ENCODE measurements at regions not wholly inside any gene's neighbourhood (a gene's known extent, or its start where the extent isn't known, plus 50 kb on each side); places are given as distances from the start of the nearest gene placed in this dataset.

DNA sequence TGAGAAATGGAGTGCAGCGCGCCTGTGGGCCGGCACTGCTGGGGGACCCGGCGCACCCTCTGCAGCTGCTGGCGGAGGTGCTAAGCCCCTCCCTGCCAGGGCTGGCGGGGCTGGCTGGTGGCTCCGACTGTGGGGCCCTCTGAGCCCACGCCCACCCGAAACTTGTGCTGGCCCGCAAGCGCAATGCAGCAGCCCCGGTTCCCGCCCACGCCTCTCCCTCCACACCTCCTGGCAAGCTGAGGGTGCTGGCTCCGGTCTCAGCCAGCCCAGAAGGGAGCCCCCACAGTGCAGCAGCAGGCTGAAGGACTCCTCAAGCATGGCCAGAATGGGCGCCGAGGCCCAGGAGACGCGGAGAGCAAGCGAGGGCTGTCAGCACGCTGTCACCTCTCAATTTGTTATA is 1063.0 kb upstream of the AUTS2 start:
- DNase-seq (ENCODE audit: low spot score), result no peak

DNA sequence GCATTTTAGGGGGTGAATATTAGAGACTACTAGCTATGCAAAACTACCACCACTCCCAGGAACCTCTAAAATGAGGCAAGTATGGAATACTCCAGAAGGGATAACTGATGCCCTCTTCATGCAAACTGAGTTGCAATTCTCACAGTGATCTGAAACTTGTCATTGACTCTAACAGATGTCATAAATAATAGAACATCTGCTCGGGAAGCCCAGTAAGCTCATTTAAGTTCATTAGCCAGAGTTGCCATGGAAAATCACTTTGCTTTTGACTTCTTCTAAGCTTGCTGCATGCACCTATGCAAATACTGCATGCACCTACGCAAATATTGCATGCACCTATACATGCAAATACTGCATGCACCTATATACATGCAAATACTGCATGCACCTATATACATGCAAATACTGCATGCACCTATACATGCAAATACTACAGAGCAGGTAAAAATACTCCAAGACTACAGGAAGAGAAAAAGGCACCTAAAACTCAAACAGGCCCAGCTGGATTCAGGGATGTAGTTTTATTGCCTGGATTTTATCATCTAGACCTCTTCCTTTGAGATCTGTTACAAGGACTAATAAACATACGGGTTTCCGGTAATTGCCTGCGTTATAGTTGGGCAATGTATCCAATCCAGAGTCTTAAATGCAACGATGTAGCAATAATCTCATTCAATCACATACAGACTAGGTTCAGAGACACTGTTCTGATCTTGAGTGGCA is 1061.1 kb upstream of the AUTS2 start:
- DNase-seq (ENCODE audit: low spot score), result peak; percentile 50

DNA sequence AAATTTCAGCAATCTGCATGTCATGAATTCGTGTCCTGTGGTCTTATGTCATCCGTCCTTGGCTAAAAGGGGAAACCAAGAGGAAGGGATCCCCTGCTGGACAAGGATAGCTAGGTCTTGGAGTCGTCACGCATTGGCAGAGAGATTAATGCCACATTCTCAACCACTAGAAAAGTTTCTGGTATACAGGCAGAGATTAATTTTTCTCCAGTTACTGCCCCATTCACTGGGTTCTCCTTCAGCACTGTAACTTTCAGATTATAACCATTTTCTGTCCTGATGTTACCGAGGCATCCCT is 1060.6 kb upstream of the AUTS2 start:
- DNase-seq (ENCODE audit: low spot score), result peak; percentile 31

DNA sequence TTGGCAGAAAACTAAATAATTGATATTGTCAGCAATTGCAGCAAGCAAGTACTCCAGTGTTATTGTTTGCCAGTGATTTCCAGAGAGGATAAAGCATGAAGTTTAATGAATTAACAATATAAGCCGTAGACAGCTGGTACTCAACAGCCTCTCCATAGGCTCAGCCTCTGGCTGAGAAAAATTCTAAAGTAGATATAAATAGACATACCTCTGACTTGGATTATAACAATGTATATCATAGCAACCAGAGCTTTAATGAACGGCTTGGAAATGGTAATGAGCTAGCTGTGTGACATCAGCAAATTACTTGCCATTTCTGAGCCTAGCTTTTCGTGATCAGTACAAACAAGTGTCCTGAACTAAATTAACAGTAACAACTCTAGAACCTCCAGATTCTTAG is 1055.4 kb upstream of the AUTS2 start:
- DNase-seq (ENCODE audit: low spot score), result no peak

DNA sequence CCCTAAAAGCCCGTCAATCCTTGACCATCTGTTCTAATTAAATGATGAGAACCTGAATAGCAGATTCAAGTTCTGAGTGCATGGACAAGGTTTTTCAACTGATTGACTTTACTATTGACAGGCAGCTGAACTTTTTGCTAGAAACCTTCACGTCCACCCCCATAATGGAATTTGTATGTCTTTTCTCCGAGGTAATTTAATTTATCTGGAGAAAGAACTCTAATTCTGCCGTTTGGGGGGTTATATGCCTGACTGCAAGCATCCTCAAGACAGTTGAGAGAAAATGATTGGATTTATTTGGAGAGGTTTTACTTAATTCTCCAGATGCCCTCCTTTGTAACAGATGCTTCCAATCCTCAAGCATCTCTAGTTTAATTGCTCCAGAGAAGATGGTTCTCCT is 1053.4 kb upstream of the AUTS2 start:
- peak; percentile 97 for DNase-seq (ENCODE audit: low spot score)

DNA sequence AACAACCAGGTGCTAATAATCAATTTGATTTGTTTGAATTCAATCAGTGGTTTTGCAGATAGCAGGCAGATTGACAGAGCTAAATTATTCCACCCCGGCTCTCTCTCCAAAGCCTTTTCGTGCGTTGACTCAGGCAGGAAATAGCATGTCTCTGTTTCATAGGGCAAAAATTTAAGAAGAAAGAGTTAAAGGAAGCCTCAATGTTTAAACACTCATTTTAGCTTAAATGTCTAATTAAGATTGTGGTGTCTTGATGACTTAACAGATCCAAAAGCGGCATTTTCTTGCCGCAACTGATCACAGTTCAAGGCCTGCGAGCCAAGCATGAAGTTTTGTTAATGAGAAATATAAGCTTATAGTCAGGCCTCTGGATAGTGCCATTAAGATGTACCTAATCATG is 1051.1 kb upstream of the AUTS2 start:
- DNase-seq (ENCODE audit: low spot score), result no peak

DNA sequence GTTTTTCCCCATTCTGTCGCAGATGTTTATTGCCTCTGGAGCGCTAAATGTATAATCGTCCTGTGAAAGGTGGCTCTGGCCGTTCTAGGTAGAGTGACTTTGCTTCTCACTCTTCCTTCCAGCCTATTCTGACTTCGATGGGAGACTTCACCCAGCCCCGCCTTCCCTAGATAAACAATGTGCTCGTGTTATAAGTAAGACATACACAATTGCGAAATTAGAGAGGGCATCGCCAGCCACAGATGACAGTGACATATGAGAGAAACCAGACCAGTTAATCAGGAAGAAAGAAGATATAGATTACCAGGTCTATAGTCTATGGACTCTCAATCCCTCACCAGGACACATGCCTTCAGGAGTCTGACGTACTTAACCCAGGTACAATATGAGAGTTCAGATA is 1050.5 kb upstream of the AUTS2 start:
- peak; percentile 96 for DNase-seq (ENCODE audit: low spot score)

DNA sequence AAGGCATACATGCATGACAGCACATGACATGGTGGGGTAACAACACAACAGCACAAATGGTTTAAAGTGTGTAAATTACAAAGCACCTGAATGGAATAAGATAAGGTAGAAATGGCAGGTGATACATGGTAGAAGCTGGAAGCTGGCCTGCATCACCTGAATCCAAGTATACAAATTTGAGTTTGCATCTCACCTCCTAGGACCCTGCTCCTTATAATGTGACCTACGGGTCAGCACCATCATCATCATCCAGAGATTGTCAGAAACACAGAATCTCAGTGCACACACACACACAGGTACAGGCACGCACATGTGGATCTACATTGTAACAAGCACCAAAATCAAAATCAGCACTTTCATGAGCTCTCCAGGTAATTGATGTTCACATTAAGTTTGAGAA is 1048.2 kb upstream of the AUTS2 start:
- DNase-seq (ENCODE audit: low spot score), result no peak

DNA sequence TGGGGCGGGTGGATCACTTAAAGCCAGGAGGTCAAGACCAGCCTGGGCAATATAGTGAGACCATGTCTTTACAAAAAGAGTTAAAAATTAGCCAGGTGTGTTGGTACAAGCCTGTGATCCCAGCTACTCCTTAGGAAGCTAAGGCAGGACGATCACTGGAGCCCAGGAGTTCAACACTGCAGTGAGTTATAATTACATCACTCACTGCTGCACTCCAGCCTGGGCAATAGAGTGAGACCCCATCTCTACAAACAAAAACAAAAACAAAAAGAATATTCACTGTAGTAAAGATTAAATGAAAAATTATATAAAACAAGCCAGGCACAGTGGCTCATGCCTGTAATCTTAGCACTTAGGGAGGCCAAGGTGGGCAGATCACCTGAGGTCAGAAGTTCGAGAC is 1047.6 kb upstream of the AUTS2 start:
- DNase-seq (ENCODE audit: low spot score), result no peak

DNA sequence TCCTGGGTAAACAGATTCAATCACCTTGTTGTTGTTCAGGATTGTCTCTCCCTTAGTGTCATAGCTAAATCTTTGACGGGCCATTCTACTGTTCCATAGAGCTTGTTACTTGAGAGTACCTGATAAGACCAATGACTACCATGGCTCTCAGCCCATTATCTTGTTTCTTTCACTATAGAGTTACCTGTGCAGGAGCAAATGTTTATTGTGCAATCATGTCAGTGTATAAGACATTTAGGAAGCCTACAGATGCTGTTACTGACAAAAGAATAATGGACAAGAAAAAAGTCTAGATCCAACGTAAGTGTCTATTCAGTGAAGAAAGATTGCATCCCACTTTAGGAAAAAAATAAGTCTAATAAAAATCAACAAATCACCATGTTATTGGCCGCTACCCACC is 1041.7 kb upstream of the AUTS2 start:
- DNase-seq (ENCODE audit: low spot score), result no peak

DNA sequence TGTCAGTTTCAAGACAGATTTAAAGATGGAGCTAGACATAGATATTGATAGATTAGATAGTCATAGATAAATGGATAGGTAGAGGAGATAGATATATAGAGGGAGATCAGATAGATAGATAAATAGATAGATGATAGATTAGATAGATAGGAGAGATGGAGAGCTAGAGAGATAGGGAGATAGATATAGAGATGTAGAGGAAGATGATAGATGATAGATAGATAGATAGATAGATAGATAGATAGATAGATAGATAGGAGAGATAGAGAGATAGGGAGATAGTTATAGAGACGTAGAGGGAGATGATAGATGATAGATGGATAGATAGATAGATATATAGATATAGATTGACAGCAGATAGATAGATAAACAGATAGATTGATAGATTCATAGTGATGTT is 1038.8 kb upstream of the AUTS2 start:
- no peak for DNase-seq (ENCODE audit: low spot score)

DNA sequence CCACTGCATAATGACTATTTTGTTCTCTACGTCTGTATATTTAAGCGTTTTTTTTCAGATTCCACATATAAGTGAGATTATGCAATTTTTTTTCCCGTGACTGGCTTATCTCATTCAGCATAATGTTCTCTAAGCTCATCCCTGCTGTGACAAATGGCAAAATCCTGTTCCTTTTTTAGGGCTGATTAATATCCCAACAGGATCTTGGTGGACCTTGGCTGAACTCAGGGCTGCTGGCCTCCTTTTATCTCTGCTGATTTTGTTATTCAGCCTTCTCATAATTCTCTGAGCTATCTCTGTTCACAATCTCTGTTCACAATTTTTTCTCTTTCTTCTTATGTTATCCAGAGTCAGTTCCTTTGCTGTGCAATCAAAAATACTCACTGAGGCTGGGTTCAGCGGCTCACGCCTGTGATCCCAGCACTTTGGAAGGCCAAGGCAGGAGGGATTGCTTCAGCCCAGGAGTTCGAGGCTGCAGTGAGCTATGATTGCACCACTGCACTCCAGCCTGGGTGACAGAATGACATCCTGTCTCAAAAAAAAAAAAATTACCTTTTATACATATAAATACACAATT is 1035.9 kb upstream of the AUTS2 start:
- no peak for DNase-seq (ENCODE audit: low spot score)

DNA sequence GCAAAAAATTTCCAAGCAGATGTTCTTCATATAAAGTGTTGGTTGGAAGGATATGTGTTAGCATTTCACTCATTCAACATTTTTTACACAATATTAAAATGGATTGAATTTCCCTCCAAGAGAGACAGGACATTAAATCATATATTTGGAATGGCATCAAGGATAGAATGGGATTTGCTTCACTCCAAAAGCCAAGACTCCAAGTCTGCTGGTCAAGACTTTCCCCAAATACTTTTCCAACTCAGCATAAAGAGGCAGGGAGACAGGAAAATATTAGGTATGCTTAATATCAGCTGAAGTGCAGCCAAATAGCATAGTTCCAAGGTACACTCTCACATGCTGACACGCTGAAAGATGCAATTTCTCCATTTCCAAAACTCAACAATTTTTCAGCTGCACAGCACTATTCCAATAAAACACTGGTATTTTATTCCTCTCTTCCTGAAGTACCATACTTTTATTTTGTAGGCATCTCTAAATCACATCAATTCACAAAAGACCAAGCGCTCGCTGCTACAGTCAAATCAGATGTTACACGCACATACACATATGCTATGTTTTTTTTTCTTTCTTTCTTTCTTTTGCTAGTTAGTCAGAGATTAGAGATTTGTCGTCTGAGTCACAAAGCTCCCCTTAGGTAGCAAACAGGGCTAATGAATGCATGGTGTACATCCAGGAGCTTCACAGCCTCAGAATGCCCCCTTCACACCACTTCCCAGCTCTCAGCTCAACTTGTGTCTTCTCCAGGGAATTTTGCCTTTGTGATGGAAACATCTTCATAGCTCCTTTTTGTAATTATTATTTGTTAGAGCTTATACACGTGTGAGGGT is 1033.8 kb upstream of the AUTS2 start:
- DNase-seq (ENCODE audit: low spot score), result no peak

DNA sequence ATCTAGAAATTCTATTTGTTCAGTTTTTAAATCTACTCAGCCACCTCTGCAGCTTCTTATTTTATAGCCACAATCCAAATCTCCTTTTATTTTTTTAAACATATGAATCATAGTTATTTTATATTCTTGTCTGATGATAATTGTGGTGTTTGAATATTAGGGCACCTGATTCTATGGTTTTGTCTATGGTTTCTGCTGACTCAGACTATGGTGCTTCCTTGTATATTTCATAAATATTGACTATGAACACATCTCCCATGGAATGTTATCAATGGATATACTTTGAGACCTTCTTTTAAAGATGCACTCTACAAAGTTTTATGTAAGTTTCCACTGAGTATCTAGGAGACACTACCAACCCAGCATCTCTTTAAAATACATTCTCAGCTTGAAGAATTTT is 1027.0 kb upstream of the AUTS2 start:
- DNase-seq (ENCODE audit: low spot score), result no peak

DNA sequence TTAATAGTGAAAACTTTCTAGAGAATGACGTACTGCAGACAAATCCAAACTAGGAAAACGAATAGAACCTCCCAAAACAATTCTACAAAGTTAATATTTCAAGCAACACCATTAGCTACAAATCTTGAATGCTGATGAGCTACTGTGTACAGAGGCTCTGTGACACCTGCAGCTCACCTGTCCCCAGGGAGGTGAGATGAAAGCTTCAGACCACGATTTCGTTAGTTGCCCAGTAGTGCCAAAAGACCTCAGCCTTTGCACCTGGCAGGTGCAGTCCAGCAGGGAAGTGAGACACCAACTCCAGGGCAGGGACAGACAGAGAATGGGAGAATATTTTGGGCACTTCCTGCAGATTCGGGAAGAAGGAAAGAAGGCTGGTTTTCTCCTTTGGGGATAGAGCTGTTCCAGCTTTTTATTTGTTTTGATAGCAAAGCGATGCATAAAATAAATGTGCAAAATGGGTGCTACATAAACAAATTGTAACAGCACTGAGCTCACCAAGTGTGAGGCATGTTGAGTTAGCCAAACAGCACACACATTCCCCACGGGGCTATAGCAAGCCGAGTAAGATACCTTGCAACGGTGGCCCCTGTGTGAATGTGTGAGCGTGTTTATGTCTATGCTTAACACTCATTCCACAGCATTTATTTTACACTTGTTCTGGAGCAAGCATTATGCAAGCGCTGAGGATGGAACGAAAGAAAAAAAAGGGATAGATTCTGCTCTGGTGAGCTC is 1024.8 kb upstream of the AUTS2 start:
- no peak for DNase-seq (ENCODE audit: low spot score)

DNA sequence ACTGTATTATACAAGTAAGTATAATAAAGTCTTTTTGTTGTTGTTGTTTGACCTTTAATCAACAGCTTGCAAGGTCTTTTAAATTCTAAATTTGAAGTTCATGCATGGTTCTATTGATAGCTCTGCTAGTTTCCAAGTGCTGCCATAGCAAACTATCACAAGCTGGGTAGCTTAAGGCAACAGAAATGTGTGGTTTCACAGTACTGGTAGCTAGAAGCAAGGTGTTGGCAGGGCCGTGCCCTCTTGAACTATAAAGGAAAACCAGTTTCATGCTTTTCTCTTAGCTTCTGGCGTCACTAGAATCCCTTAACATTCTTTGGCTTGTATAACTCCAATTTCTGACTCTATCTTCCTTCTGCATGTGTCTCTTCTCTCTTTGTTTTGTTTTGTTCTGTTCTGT is 1021.9 kb upstream of the AUTS2 start:
- DNase-seq (ENCODE audit: low spot score), result no peak

DNA sequence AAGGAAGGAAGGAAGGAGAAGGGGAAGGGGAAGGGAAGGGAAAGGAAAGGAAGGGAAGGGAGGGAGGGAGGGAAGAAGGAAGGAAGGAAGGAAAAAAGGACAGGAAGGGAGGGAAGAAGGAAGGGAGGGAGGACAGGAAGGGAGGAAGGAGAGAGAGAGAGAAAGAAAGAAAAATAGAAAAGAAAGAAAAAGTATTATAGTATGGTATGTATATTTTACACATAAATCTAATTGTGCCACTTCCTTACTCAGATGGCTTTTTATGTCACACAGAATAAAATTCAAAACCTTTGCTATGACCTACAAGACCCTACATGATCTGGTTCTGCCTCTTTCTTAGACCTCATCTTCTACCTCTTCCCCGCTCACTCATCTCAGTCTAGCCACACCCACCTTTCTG is 1016.9 kb upstream of the AUTS2 start:
- DNase-seq (ENCODE audit: low spot score), result no peak

DNA sequence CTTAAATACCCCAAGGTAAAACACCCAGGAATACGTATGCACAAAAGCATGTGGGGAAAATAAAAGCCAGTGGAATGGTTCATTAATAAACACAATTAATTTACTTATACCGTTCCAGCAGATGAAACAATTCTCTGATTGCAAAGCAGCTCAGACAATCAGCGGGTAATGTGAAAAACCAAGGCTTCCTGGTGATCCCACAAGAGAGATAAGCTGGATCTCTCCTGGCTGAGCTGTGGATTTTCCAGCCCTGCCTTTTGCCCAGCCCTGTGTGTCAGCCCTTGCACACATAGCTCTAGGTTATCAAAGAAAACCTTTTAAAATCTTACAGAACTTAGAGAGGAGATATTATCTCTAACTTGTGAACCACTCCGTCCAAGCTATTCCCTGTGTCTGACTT is 1010.7 kb upstream of the AUTS2 start:
- peak; percentile 4 for DNase-seq (ENCODE audit: low spot score)

DNA sequence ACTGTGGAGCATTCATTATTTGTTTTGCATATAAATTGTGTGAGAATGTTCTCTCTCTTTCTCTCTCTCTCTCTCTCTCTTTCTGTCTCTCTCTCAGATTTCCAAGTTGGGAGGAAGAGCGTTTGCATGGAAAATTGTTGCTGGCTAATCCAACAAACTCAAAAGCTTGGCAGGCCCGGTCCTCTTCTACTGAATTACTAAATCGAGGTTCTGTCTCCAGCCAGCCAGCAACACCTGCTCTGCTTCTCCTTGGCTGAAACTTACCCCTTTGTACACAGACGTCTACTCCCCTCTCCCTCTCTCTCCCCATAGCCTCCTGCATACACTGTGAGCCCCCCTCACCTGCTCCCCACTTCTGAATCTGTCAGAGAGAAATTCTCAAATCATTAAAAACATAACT is 996.4 kb upstream of the AUTS2 start:
- DNase-seq (ENCODE audit: low spot score), result no peak

DNA sequence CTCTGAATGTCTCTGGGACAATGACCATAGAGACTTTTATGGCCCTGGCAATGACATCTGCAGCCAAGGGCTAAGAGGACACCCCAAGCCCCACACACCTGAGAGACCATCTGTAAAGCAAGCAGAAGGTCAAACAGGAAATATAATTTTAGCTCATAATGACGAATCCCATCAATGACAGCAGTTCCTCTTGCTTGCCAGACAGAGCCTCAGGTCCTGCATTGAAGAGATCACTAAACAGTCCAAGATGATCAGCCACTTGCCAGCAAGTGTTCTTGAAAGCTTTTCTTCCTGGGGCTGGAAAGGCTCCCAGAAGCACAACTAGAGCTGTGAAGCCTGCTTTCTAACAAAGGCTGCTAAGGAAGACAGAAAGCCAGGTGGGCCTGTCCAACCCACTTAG is 993.7 kb upstream of the AUTS2 start:
- DNase-seq (ENCODE audit: low spot score), result no peak

DNA sequence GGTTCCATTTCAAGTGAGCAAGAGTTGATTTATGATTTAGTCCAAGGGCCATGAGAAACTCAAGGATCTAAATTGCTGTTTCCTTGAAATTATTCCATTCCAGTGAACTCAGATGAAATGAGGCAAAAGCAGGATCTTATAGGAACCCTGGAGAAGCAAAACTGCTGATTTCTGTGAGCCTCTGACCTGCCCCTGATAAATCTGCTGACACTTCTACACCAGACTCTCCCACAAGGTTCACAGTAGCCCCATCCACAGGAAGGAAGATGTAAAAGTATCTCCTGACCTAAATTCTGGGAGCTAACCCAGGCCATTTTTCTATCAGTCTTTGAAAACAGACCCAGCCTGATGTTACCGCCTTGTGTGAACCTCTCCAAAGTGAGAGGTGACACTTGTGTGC is 987.6 kb upstream of the AUTS2 start:
- DNase-seq (ENCODE audit: low spot score), result no peak

DNA sequence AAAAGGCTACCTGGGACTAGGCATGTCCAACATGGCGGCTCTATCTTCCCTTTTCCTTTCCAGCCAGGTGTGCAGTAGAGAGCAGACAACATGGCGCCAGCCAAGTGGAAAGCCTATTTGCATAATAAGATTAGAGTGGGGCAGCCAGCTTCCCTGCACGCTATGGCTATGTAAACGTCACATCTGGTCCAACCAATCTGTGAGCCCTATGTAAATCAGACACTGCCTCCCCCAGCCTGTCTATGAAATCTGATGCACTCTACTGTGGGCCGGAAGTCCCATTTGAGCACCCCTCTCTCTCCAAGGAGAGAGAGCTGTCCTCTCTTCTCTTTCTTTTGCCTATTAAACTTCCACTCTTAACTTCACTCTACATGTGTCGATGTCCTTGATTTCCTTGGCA is 984.9 kb upstream of the AUTS2 start:
- DNase-seq (ENCODE audit: low spot score), result peak; percentile 76

DNA sequence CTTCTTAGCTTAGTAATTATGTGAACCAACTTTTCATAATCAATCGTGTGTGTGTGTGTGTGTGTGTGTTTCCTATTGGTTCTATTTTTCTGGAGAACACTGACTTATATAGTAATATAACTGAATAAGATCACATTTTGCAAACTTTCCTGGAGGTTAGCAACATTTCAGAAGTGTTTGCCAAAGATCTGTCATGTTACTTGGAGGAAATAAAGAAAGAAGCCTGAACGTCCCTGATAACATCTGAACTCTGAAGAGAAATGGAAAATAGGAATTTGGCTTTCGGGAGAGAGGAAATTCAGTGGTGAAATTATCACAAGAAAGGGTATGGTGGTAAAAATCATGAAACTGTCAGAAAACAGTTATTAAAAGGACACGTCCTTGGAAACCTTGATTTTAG is 984.4 kb upstream of the AUTS2 start:
- no peak for DNase-seq (ENCODE audit: low spot score)
